Bronchial epithelial cell (primary cell): ENCODE measurements at regions not wholly inside any gene's neighbourhood (a gene's known extent, or its start where the extent isn't known, plus 50 kb on each side); places are given as distances from the start of the nearest gene placed in this dataset.

Experiments used
- DNase-seq: peaks from one replicate; pipeline ENCODE4 v3.0.0-alpha.2; 2010; ENCODE audit warnings: low read depth
- FAIRE-seq: peaks from 2 replicates; lab custom pipeline; 2011; peaks lifted over from hg19 to GRCh38; lab: Jason Lieb, UNC
- H3K27me3 ChIP-seq: 2 replicates; pipeline ENCODE4 v1.5.1; 2011; ENCODE audit warnings: low read length; ENCODE audit not compliant: control insufficient read depth, insufficient read depth
- H3K36me3 ChIP-seq: 2 replicates; pipeline ENCODE4 v1.5.1; 2011; ENCODE audit warnings: low read length; ENCODE audit not compliant: control insufficient read depth, insufficient read depth
- H3K4me3 ChIP-seq: 2 replicates; pipeline ENCODE4 v1.5.1; 2011; ENCODE audit warnings: mild to moderate bottlenecking, low read depth, low read length, control low read depth
- CTCF ChIP-seq: IDR thresholded peaks from 2 replicates; pipeline ENCODE4 v1.5.1; 2011; ENCODE audit warnings: mild to moderate bottlenecking, moderate library complexity, low read length, control low read depth, inconsistent platforms; ENCODE audit not compliant: insufficient read depth, severe bottlenecking

- FAIRE-seq (no peak), DNase-seq (no peak)
- TF ChIP-seq CTCF = no peak
- Histone ChIP-seq H3K27me3 (no peaks in the 10 kb centered on the region), H3K4me3 (no peak overlapping the region), H3K36me3 (no peaks in the 10 kb centered on the region)
These were observed 698.6 kb downstream of the PLA2G4A start for GRCh38 chr1:187527346-187527745.

- FAIRE-seq = no peak
- H3K27me3 ChIP-seq = no peaks in the 10 kb centered on the region
- DNase-seq = no peak
- H3K36me3 ChIP-seq = no peaks in the 10 kb centered on the region
- no peak overlapping the region for H3K4me3 ChIP-seq
- TF ChIP-seq CTCF = no peak
These were observed 709.2 kb downstream of the PLA2G4A start for GRCh38 chr1:187537936-187538335.

DNA sequence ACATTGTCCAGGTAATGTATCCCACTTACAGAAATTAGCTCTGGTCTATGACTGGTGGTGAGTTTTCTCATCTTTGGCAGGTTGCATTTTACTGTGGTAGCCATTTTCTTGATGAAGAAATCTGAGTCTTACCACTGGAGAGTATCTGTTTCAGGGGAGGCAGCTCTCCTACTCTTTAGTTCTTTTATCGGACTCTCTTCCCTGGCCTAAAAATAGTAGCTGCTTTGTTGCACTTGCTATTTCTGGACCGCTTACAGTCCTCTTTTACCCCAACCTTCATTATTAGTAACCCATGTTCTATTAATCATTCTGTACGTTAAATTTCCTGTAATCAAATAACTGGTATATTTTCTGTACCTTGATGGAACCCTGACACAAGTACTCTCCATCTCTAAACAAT, 720.8 kb downstream of the PLA2G4A start:
- no peaks in the 10 kb centered on the region for H3K36me3 ChIP-seq
- no peak overlapping the region for H3K4me3 ChIP-seq
- DNase-seq (no peak), FAIRE-seq (no peak)
- no peak for TF ChIP-seq CTCF
- no peaks in the 10 kb centered on the region for H3K27me3 ChIP-seq

DNA sequence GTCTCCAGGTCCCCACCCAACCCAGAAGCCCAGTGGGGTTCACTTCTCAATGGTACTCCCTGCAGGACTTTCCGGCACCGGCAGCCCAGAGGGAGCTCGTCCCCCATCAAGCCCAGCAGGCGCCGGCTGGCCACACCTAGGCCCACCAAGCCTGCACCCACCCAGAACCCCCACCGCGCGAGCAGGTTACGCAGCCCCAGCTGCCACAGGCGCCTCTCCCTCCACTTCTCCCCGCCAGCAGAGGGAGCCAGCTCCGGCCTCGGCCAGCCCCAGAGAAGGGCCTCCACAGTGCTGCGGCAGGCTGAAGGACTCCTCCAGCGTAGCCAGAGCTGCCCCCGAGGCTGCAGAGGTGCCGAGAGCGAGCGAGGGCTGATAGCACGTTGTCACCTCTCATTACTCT, 722.3 kb downstream of the PLA2G4A start:
- Histone ChIP-seq H3K27me3 (no peaks in the 10 kb centered on the region), H3K36me3 (no peaks in the 10 kb centered on the region), H3K4me3 (no peak overlapping the region)
- no peak for DNase-seq
- no peak for TF ChIP-seq CTCF
- FAIRE-seq = no peak

GRCh38 chr1:187563191-187563590, 734.4 kb downstream of the PLA2G4A start:
- Histone ChIP-seq H3K27me3 (no peaks in the 10 kb centered on the region), H3K4me3 (no peak overlapping the region), H3K36me3 (no peaks in the 10 kb centered on the region)
- FAIRE-seq = no peak
- no peak for DNase-seq
- no peak for TF ChIP-seq CTCF

GRCh38 chr1:187566354-187566753, 737.6 kb downstream of the PLA2G4A start:
- Histone ChIP-seq H3K4me3 (no peak overlapping the region), H3K36me3 (no peaks in the 10 kb centered on the region), H3K27me3 (no peaks in the 10 kb centered on the region)
- FAIRE-seq (no peak), DNase-seq (no peak)
- TF ChIP-seq CTCF = no peak
